ENCODE measurements at regions not wholly inside any gene's neighbourhood (a gene's known extent, or its start where the extent isn't known, plus 50 kb on each side); places are given as distances from the start of the nearest gene placed in this dataset.
"Not testable (repeated sequence)": the region's sequence is repeated elsewhere in the genome, so short reads cannot be mapped to it uniquely, and the experiment has no call there.

DNA sequence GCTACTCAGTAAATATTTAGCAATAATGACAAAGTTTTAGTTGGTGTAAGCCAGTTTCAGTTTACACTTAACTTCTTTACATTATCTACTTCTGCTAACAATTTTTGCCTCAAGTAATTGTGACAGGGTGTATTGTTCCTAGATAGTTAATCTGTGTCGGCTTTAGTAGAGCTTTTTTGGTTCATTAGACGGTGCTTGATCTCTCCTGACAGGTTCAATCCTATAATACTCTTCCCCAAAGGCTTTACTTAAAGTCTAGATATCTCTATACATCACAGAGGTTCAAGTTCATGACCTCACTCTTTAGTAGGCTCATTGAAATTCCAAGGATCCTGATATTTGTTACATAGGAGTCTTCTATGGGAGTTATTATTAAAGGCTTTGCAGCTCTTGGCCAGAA lies 365.6 kb upstream of the DPPA4 start:
- Histone ChIP-seq H3K27me3 (replicated peaks in 1 of 2; ENCODE audit: control insufficient read depth in 2 of 2, insufficient read depth in 2 of 2, low read length in 1 of 2) (no peaks in the 10 kb centered on the region), H3K79me2 (ENCODE audit: control insufficient read depth, insufficient read depth, low read length) (no peaks in the 10 kb centered on the region), H3K9ac (ENCODE audit: control insufficient read depth, insufficient read depth, low read length) (no peak overlapping the region), H3K4me3 (no peak overlapping the region), H3K27ac (ENCODE audit: control insufficient read depth, insufficient read depth) (no peak overlapping the region), H3K4me1 (ENCODE audit: control insufficient read depth, insufficient read depth, low read length) (no peaks in the 10 kb centered on the region), H3K36me3 (ENCODE audit: control insufficient read depth in 2 of 2, insufficient read depth in 2 of 2, low read length in 1 of 2) (no peaks in the 10 kb centered on the region), H4K20me1 (ENCODE audit: control insufficient read depth, insufficient read depth) (no peaks in the 10 kb centered on the region), H3K9me3 (replicated peaks; ENCODE audit: control insufficient read depth, insufficient read depth, low read length) (no peaks in the 10 kb centered on the region), H3K4me2 (ENCODE audit: control insufficient read depth, insufficient read depth) (no peak overlapping the region), H2AFZ (ENCODE audit: control insufficient read depth, low read depth, low read length) (no peak overlapping the region)
- RAD21 ChIA-PET (ENCODE audit: unreplicated experiment), result no interaction called here
- no peak for FAIRE-seq
- in situ Hi-C loops (cut with MboI), result no loop called here
- no peak for DNase-seq (ENCODE audit: low read depth, low spot score)
- intact Hi-C loops (cut with micrococcal nuclease; ENCODE audit: unreplicated experiment), result no loop called here
- TF ChIP-seq FOXM1 (IDR thresholded peaks at IDR 0.05; ENCODE audit: low read depth, low read length), result no peak
- TF ChIP-seq RCOR1 (conservative IDR thresholded peaks at IDR 0.05; ENCODE audit: low read depth, low read length), result no peak
- TF ChIP-seq ATF3 (IDR thresholded peaks at IDR 0.05; ENCODE audit: borderline replicate concordance, extremely low read depth, low read depth, low read length), result no peak
- no peak for TF ChIP-seq SREBF2 (IDR thresholded peaks at IDR 0.05; ENCODE audit: low read length)
- no peak for TF ChIP-seq NFYB (IDR thresholded peaks at IDR 0.05; ENCODE audit: insufficient read depth, low read depth, low read length)
- TF ChIP-seq IKZF1 (conservative IDR thresholded peaks at IDR 0.05), result no peak
- TF ChIP-seq ZNF207 (IDR thresholded peaks at IDR 0.05; ENCODE audit: borderline replicate concordance), result no peak
- no peak for TF ChIP-seq ESRRA (IDR thresholded peaks at IDR 0.05; ENCODE audit: low read length)
- no peak for TF ChIP-seq JUND (IDR thresholded peaks at IDR 0.05; ENCODE audit: low read depth, low read length)
- SMC1A ChIA-PET (ENCODE audit: uncharacterized antibody, unreplicated experiment), result no interaction called here
- no peak for ATAC-seq
- CTCF ChIA-PET, result no interaction called here
- POLR2A ChIA-PET, result no interaction called here
- 11% methylated on average over 2 of the region's 2 CpGs for WGBS (ENCODE audit: insufficient coverage, insufficient replicate concordance, low lambda C conversion rate, missing lambda C conversion rate)
- BruUV-seq (replicated peaks), result no TSS peak

DNA sequence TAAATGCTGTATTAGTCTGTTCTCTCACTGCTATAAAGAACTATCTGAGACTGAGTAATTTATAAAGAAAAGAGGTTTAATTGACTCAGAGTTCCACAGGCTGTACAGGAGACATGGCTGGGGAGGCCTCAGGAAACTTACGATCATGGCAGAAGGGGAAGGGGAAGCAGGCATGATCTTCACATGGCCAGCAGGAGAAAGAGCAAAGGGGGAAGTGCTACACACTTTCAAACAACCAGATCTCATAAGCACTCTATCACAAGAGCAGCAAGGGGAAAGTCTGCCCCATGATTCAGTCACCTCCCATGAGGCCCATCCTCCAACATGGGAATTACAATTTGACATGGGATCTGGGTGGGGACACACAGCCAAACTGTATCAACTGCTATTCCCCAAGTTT lies 367.8 kb upstream of the DPPA4 start:
- in situ Hi-C loops (cut with MboI); H2AFZ ChIP-seq (ENCODE audit: control insufficient read depth, low read depth, low read length); RAD21 ChIA-PET (ENCODE audit: unreplicated experiment); H3K36me3 ChIP-seq (ENCODE audit: control insufficient read depth in 2 of 2, insufficient read depth in 2 of 2, low read length in 1 of 2); H3K4me3 ChIP-seq; BruUV-seq (replicated peaks); H3K9me3 ChIP-seq (replicated peaks; ENCODE audit: control insufficient read depth, insufficient read depth, low read length); FAIRE-seq; DNase-seq (ENCODE audit: low read depth, low spot score); H4K20me1 ChIP-seq (ENCODE audit: control insufficient read depth, insufficient read depth); H3K79me2 ChIP-seq (ENCODE audit: control insufficient read depth, insufficient read depth, low read length); H3K9ac ChIP-seq (ENCODE audit: control insufficient read depth, insufficient read depth, low read length); CTCF ChIA-PET; H3K27ac ChIP-seq (ENCODE audit: control insufficient read depth, insufficient read depth); POLR2A ChIA-PET; intact Hi-C loops (cut with micrococcal nuclease; ENCODE audit: unreplicated experiment); ATAC-seq; SMC1A ChIA-PET (ENCODE audit: uncharacterized antibody, unreplicated experiment); H3K4me2 ChIP-seq (ENCODE audit: control insufficient read depth, insufficient read depth); H3K27me3 ChIP-seq (replicated peaks in 1 of 2; ENCODE audit: control insufficient read depth in 2 of 2, insufficient read depth in 2 of 2, low read length in 1 of 2); H3K4me1 ChIP-seq (ENCODE audit: control insufficient read depth, insufficient read depth, low read length): not testable (repeated sequence)
- 22% methylated on average over 1 of the region's 1 CpG for WGBS (ENCODE audit: insufficient coverage, insufficient replicate concordance, low lambda C conversion rate, missing lambda C conversion rate)

All from GM12878 (cell line).